Stimulated activated CD4-positive, alpha-beta T cell treated with anti-CD3 and anti-CD28 coated beads, Interleukin-2, amount 100 ng/mL, for 24 hours (primary cell): ENCODE measurements at regions not wholly inside any gene's neighbourhood (a gene's known extent, or its start where the extent isn't known, plus 50 kb on each side); places are given as distances from the start of the nearest gene placed in this dataset.

Source experiments
- DNase-seq, 2 donors: peaks; one replicate each; pipeline ENCODE4 v3.0.0-alpha.2; 2020

GRCh38 chr5:109529520-109529919 lies 119.7 kb upstream of the PJA2 start:
- DNase-seq = no peak

GRCh38 chr5:109524555-109524954 lies 114.8 kb upstream of the PJA2 start:
- DNase-seq = no peak

- no peak for DNase-seq
Observed at GRCh38 chr5:109524026-109524425, 114.3 kb upstream of the PJA2 start.

- DNase-seq = no peak
Observed at GRCh38 chr5:109522404-109522803, 112.6 kb upstream of the PJA2 start.

- no peak for DNase-seq
Observed at GRCh38 chr5:109519416-109519815, 109.6 kb upstream of the PJA2 start.

- no peak for DNase-seq
Observed at GRCh38 chr5:109516390-109516789, 106.6 kb upstream of the PJA2 start.

- DNase-seq = no peak
Observed at GRCh38 chr5:109511980-109512734, 102.4 kb upstream of the PJA2 start.

- no peak for DNase-seq
Observed at GRCh38 chr5:109506556-109506955, 96.8 kb upstream of the PJA2 start.

- no peak for DNase-seq
Observed at GRCh38 chr5:109496112-109496511, 86.3 kb upstream of the PJA2 start.

- no peak for DNase-seq
Observed at GRCh38 chr5:109487753-109488420, 78.1 kb upstream of the PJA2 start.

GRCh38 chr5:109486200-109486804 lies 76.5 kb upstream of the PJA2 start:
- DNase-seq = no peak

- no peak for DNase-seq
Observed at GRCh38 chr5:109485030-109485429, 75.3 kb upstream of the PJA2 start.

- DNase-seq = no peak
Observed at GRCh38 chr5:109484597-109484996, 74.8 kb upstream of the PJA2 start.

GRCh38 chr5:109483395-109483971 lies 73.7 kb upstream of the PJA2 start:
- no peak for DNase-seq

GRCh38 chr5:109482748-109483147 lies 73.0 kb upstream of the PJA2 start:
- no peak for DNase-seq

- DNase-seq = no peak
Observed at GRCh38 chr5:109479260-109479860, 69.6 kb upstream of the PJA2 start.

- no peak for DNase-seq
Observed at GRCh38 chr5:109478830-109479229, 69.1 kb upstream of the PJA2 start.

- DNase-seq = no peak
Observed at GRCh38 chr5:109476292-109476691, 66.5 kb upstream of the PJA2 start.

GRCh38 chr5:109469896-109470662 lies 60.3 kb upstream of the PJA2 start:
- no peak for DNase-seq

- peak; percentile 71 to 79 for DNase-seq
Observed at GRCh38 chr5:109468737-109469420, 59.1 kb upstream of the PJA2 start.

- no peak for DNase-seq
Observed at GRCh38 chr5:109468288-109468676, 58.5 kb upstream of the PJA2 start.

GRCh38 chr5:109467058-109467457 lies 57.3 kb upstream of the PJA2 start:
- no peak for DNase-seq
